Fibroblast of lung (primary cell): ENCODE measurements at regions not wholly inside any gene's neighbourhood (a gene's known extent, or its start where the extent isn't known, plus 50 kb on each side); places are given as distances from the start of the nearest gene placed in this dataset.

Experiments used
- DNase-seq, 2 donors: peaks; one replicate each; pipeline versions ENCODE4 v3.0.0 to v3.0.0-alpha.2; 2010; ENCODE audit warnings: low read depth in 2 of 2
- H2AFZ ChIP-seq: 2 replicates; pipeline ENCODE4 v1.5.1; 2012; ENCODE audit warnings: low read length, control low read depth, inconsistent platforms
- H3K27ac ChIP-seq: 2 replicates; pipeline ENCODE4 v1.5.1; 2011; ENCODE audit warnings: low read length, control low read depth; ENCODE audit not compliant: insufficient read depth
- H3K27me3 ChIP-seq: 2 replicates; pipeline ENCODE4 v1.5.1; 2011; ENCODE audit warnings: mild to moderate bottlenecking, low read length; ENCODE audit not compliant: control insufficient read depth, insufficient read depth
- H3K36me3 ChIP-seq: 2 replicates; pipeline ENCODE4 v1.5.1; 2011; ENCODE audit warnings: low read length; ENCODE audit not compliant: control insufficient read depth, insufficient read depth
- H3K4me1 ChIP-seq: 2 replicates; pipeline ENCODE4 v1.5.1; 2011; ENCODE audit warnings: low read length; ENCODE audit not compliant: control insufficient read depth, insufficient read depth; ENCODE audit errors: extremely low read depth
- H3K4me2 ChIP-seq: 2 replicates; pipeline ENCODE4 v1.5.1; 2011; ENCODE audit warnings: low read length, control low read depth; ENCODE audit not compliant: insufficient read depth; ENCODE audit errors: extremely low read depth
- H3K4me3 ChIP-seq, 4 experiments: fragments of 200-600 bp in 1 of 4; sonication (generic) in 1 of 4; replicated peaks in 1 of 4; 2 replicates each; pipeline ENCODE4 v1.5.1; 2011 to 2016; ENCODE audit warnings: low read length in 4 of 4, low read depth in 3 of 4, mild to moderate bottlenecking in 3 of 4, control low read depth in 2 of 4, inconsistent platforms in 1 of 4, mixed read lengths in 1 of 4; ENCODE audit not compliant: insufficient read depth in 1 of 4; ENCODE audit errors: control extremely low read depth in 1 of 4
- H3K79me2 ChIP-seq: 2 replicates; pipeline ENCODE4 v1.5.1; 2012; ENCODE audit warnings: mild to moderate bottlenecking, low read length, inconsistent platforms; ENCODE audit not compliant: control insufficient read depth, insufficient read depth
- H3K9ac ChIP-seq: 2 replicates; pipeline ENCODE4 v1.5.1; 2011; ENCODE audit warnings: mild to moderate bottlenecking, low read length, control low read depth; ENCODE audit not compliant: insufficient read depth
- H3K9me3 ChIP-seq: 2 replicates; pipeline ENCODE4 v1.5.1; 2012; ENCODE audit warnings: low read depth, low read length; ENCODE audit not compliant: control insufficient read depth, insufficient read depth
- H4K20me1 ChIP-seq: 2 replicates; pipeline ENCODE4 v1.5.1; 2011; ENCODE audit warnings: low read length; ENCODE audit not compliant: control insufficient read depth, insufficient read depth; ENCODE audit errors: extremely low read depth
- CTCF ChIP-seq, 2 donors: IDR thresholded peaks in 1 of 2; conservative IDR thresholded peaks in 1 of 2; 1 replicate in 1 of 2; 2 replicates in 1 of 2; pipeline ENCODE4 v1.5.1; 2011 to 2012; ENCODE audit warnings: low read length in 2 of 2, control low read depth in 1 of 2, inconsistent platforms in 1 of 2, low read depth in 1 of 2, mild to moderate bottlenecking in 1 of 2
- EZH2 ChIP-seq: IDR thresholded peaks from 2 replicates; pipeline ENCODE4 v1.5.1; 2012; ENCODE audit warnings: low read length, control low read depth, mild to moderate bottlenecking; ENCODE audit errors: missing control alignments

- no peak overlapping the region for H2AFZ ChIP-seq
- no peaks in the 10 kb centered on the region for H3K27me3 ChIP-seq
- no peaks in the 10 kb centered on the region for H4K20me1 ChIP-seq
- no peaks in the 10 kb centered on the region for H3K36me3 ChIP-seq
- no peak overlapping the region for H3K4me3 ChIP-seq
- no peaks in the 10 kb centered on the region for H3K4me1 ChIP-seq
- H3K27ac ChIP-seq = no peak overlapping the region
- no peak overlapping the region for H3K9ac ChIP-seq
- H3K79me2 ChIP-seq = no peaks in the 10 kb centered on the region
- H3K9me3 ChIP-seq = no peaks in the 10 kb centered on the region
- TF ChIP-seq EZH2 (no peak), CTCF (conservative IDR thresholded peaks at IDR 0.05 in 1 of 2, IDR thresholded peaks at IDR 0.05 in 1 of 2; ENCODE audit: low read depth in 1 of 2, low read length in 2 of 2) (no peak)
- DNase-seq = no peak
- no peak overlapping the region for H3K4me2 ChIP-seq
Measured at GRCh38 chr6:9257215-9257614, 821.9 kb upstream of the SLC35B3 start.

GRCh38 chr6:9254251-9254650 lies 818.9 kb upstream of the SLC35B3 start:
- Histone ChIP-seq H3K79me2 (no peaks in the 10 kb centered on the region), H3K4me3 (no peak overlapping the region), H3K4me2 (no peak overlapping the region), H2AFZ (no peak overlapping the region), H3K27ac (no peak overlapping the region), H3K27me3 (no peaks in the 10 kb centered on the region), H3K4me1 (no peaks in the 10 kb centered on the region), H3K9me3 (no peaks in the 10 kb centered on the region), H4K20me1 (no peaks in the 10 kb centered on the region), H3K9ac (no peak overlapping the region), H3K36me3 (no peaks in the 10 kb centered on the region)
- DNase-seq = no peak
- TF ChIP-seq EZH2 = no peak
- no peak for TF ChIP-seq CTCF (conservative IDR thresholded peaks at IDR 0.05 in 1 of 2, IDR thresholded peaks at IDR 0.05 in 1 of 2; ENCODE audit: low read depth in 1 of 2, low read length in 2 of 2)

DNA sequence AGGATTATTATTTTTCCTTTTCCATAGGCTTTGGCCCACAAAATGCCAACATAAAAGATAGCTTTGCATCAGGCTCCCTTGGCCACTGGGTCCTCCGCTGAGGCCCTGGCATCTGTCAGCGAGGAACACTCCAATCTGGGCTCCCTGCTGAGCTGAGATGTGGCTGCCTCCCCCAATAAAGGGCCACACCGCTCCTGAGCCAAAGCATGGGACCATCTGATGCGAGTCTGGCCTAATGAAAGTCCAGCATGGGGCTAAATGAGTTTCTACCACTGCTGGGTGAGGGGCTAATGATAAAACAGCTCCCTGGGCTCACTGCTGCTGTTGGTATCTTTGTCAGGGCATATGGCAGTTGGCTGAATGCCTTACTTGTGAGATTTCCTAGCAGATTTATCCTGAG lies 817.5 kb upstream of the SLC35B3 start:
- H3K9ac ChIP-seq = no peak overlapping the region
- H3K27me3 ChIP-seq = no peaks in the 10 kb centered on the region
- H3K4me3 ChIP-seq = no peak overlapping the region
- H3K4me1 ChIP-seq = no peaks in the 10 kb centered on the region
- no peak overlapping the region for H2AFZ ChIP-seq
- H3K9me3 ChIP-seq = no peaks in the 10 kb centered on the region
- no peaks in the 10 kb centered on the region for H3K36me3 ChIP-seq
- TF ChIP-seq CTCF (conservative IDR thresholded peaks at IDR 0.05 in 1 of 2, IDR thresholded peaks at IDR 0.05 in 1 of 2; ENCODE audit: low read depth in 1 of 2, low read length in 2 of 2) (no peak), EZH2 (no peak)
- H3K4me2 ChIP-seq = no peak overlapping the region
- H4K20me1 ChIP-seq = no peaks in the 10 kb centered on the region
- no peak for DNase-seq
- no peaks in the 10 kb centered on the region for H3K79me2 ChIP-seq
- no peak overlapping the region for H3K27ac ChIP-seq
